Body of pancreas (tissue), 4 donors: ENCODE measurements at regions not wholly inside any gene's neighbourhood (a gene's known extent, or its start where the extent isn't known, plus 50 kb on each side); places are given as distances from the start of the nearest gene placed in this dataset.

Experiments
- ATAC-seq: fragments of 150-250 bp; one replicate; pipeline ENCODE4 v1.9.1; 2016
- DNase-seq, 4 donors: peaks; one replicate each; pipeline ENCODE4 v3.0.0-alpha.2; 2019
- H3K27ac ChIP-seq, 4 donors: fragments of 200-600 bp; sonication (generic); 1 replicate in 3 of 4; 2 replicates in 1 of 4; pipeline versions ENCODE4 v1.5.1 to v1.6.1; 2016 to 2019; ENCODE audit warnings: mild to moderate bottlenecking in 1 of 4, mixed read lengths in 1 of 4, moderate library complexity in 1 of 4
- H3K27me3 ChIP-seq, 2 donors: fragments of 200-600 bp; sonication (generic); one replicate each; pipeline ENCODE4 v1.6.0; 2016; ENCODE audit warnings: mild to moderate bottlenecking in 1 of 2
- H3K36me3 ChIP-seq, 2 donors: fragments of 200-600 bp; sonication (generic); replicated peaks in 1 of 2; 2 replicates each; pipeline ENCODE4 v1.5.1; 2016; ENCODE audit warnings: low read depth in 2 of 2; ENCODE audit not compliant: insufficient read depth in 1 of 2
- H3K4me1 ChIP-seq: fragments of 200-600 bp; sonication (generic); one replicate; pipeline ENCODE4 v1.6.0; 2016
- H3K4me3 ChIP-seq, 2 donors: fragments of 200-600 bp; sonication (generic); 1 replicate in 1 of 2; 2 replicates in 1 of 2; pipeline ENCODE4 v1.5.1; 2016 to 2019
- H3K9me3 ChIP-seq, 3 donors: fragments of 200-600 bp; sonication (generic); 1 replicate in 2 of 3; 2 replicates in 1 of 3; pipeline ENCODE4 v1.5.1; 2016
- CTCF ChIP-seq, 7 experiments: fragments of 450-650 bp in 4 of 7; fragments of 200-600 bp in 3 of 7; sonication (generic) in 3 of 7; IDR thresholded peaks; one replicate each; pipeline ENCODE4 v1.5.1; 2016 to 2019; ENCODE audit warnings: antibody characterized with exemption in 7 of 7
- POLR2A ChIP-seq, 3 donors: fragments of 450-650 bp; IDR thresholded peaks; one replicate each; pipeline ENCODE4 v1.6.1; 2016; ENCODE audit warnings: antibody characterized with exemption in 3 of 3, mild to moderate bottlenecking in 2 of 3
- WGBS, 2 donors: methylation state at CpG; one replicate each; pipeline ENCODE4 v1.1.5; 2017; 5-methylcytosine and 5-hydroxymethylcytosine counted together
- intact Hi-C: fragments of 100-400 bp; cut with DNase I; formaldehyde crosslinking; loops from one replicate; pipeline ENCODE4 v1.15.1; 2023

DNA sequence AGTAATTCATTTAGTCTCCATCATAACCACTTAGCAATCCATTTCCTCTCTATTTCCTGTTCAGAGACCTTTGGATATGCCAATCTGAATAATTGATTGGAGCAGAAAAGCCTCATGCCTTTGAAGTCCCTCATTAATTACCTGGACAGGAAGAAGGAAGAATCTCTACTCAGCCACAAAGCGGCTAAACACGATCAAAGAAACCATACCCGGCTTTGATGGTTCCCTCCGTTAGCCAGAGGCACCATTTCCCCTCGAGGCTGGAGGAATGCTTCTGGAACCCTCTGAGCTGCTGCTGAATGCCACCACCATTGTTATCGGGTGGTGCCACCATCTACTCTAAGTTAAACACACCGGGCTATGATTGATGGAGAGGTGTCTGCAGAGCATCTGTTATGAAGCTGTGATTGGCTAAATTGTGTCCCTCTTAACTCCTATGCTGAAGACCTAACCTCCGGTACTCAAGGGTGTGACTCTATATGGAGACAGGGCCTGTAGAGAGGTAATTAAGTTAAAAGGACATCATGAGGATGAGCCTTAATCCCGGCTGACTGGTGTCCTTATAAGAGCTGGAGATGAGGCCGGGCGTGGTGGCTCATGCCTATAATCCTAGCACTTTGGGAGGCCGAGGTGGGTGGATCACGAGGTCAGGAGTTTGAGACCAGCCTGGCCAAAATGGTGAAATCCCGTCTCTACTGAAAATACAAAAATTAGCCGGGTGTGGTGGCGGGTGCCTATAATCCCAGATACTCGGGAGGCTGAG is 168.6 kb downstream of the CTTN start:
- Histone ChIP-seq H3K27me3 (no peaks in the 10 kb centered on the region), H3K36me3 (no peaks in the 10 kb centered on the region), H3K9me3 (no peaks in the 10 kb centered on the region), H3K4me3 (no peak overlapping the region), H3K27ac (no peak overlapping the region), H3K4me1 (no peaks in the 10 kb centered on the region)
- DNase-seq: no peak
- TF ChIP-seq CTCF (IDR thresholded peaks at IDR 0.05) (no peak), POLR2A (IDR thresholded peaks at IDR 0.05) (no peak)
- 85 to 89% methylated on average over 13 to 17 of the region's 17 CpGs for WGBS, 2 donors
- intact Hi-C loops: no loop called here
- ATAC-seq: no peak

GRCh38 chr11:70567680-70568034 is 169.3 kb downstream of the CTTN start:
- DNase-seq: no peak
- no peak overlapping the region for H3K4me3 ChIP-seq
- H3K36me3 ChIP-seq: no peaks in the 10 kb centered on the region
- no peaks in the 10 kb centered on the region for H3K9me3 ChIP-seq
- no peaks in the 10 kb centered on the region for H3K4me1 ChIP-seq
- no peaks in the 10 kb centered on the region for H3K27me3 ChIP-seq
- TF ChIP-seq POLR2A (IDR thresholded peaks at IDR 0.05): no peak
- no peak for TF ChIP-seq CTCF (IDR thresholded peaks at IDR 0.05)
- 78 to 93% methylated on average over 8 of the region's 8 CpGs for WGBS, 2 donors
- intact Hi-C loops: no loop called here
- H3K27ac ChIP-seq: peak overlapping the region in 1 of 4 donors; percentile 25
- ATAC-seq: no peak

- intact Hi-C loops: no loop called here
- no peaks in the 10 kb centered on the region for H3K27me3 ChIP-seq
- ATAC-seq (peak; percentile 40), DNase-seq (peak in 2 of 4 donors; percentile 10 to 14)
- H3K36me3 ChIP-seq: no peaks in the 10 kb centered on the region
- WGBS, 2 donors: 57 to 64% methylated on average over 22 to 26 of the region's 26 CpGs
- no peaks in the 10 kb centered on the region for H3K9me3 ChIP-seq
- H3K27ac ChIP-seq: peak overlapping the region in 2 of 4 donors; percentile 7 to 25
- TF ChIP-seq POLR2A (IDR thresholded peaks at IDR 0.05) (peak in 1 of 3 donors; percentile 12), CTCF (IDR thresholded peaks at IDR 0.05) (no peak)
- no peak overlapping the region for H3K4me3 ChIP-seq
- no peaks in the 10 kb centered on the region for H3K4me1 ChIP-seq
Measured at GRCh38 chr11:70568035-70568813, 169.9 kb downstream of the CTTN start.

DNA sequence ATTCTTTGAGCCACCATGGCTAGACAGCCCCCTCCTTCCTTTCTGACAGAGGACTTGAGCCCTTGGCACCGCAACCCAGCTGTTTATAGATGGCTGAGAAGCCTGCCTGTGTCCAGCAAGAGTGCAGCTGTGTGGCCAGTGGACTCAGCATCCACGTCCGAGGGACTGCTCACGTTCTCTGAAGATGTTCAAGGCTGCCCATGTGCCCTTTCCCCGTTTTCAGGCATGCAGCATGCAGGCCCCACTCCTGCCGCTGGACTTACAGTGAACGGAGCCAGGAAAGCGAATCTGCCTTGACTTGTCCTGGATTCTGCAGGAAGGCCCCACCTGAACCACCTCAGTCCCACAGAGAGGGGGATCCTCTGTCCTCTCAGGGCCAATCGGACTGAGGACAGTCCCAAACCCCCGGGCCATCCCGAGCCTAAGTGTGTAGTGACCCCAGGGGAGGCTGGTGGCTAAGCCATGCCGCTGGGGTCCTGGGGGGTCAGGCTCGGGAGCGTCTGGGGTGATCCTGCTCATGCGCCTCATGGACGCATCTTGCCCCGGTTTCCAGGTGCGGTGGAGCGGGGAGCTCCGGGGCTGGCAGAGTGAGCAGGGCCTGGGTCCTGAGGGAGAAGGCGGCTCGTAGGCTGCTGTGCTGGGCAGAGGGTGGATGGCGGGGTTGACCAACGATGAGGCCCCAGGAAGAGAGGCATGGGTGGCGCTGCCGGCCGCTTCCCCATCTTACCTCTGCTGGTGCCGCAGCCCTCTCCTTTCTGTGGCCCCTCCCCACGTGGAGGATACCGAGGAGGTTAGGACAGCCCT is 170.7 kb downstream of the CTTN start:
- ATAC-seq: no peak
- Histone ChIP-seq H3K4me3 (no peak overlapping the region), H3K4me1 (no peaks in the 10 kb centered on the region), H3K9me3 (no peaks in the 10 kb centered on the region), H3K27me3 (no peaks in the 10 kb centered on the region), H3K27ac (peak overlapping the region in 1 of 4 donors; percentile 25), H3K36me3 (no peaks in the 10 kb centered on the region)
- TF ChIP-seq CTCF (IDR thresholded peaks at IDR 0.05) (no peak), POLR2A (IDR thresholded peaks at IDR 0.05) (no peak)
- DNase-seq: no peak
- WGBS, 2 donors: 89 to 97% methylated on average over 6 to 23 of the region's 30 CpGs
- intact Hi-C loops: no loop called here
